HG03045 (cell line): ENCODE measurements at regions not wholly inside any gene's neighbourhood (a gene's known extent, or its start where the extent isn't known, plus 50 kb on each side); places are given as distances from the start of the nearest gene placed in this dataset.
"Not testable (repeated sequence)": the region's sequence is repeated elsewhere in the genome, so short reads cannot be mapped to it uniquely, and the experiment has no call there.

Experiments
- ATAC-seq: cut with Tn5 transposase; IDR thresholded peaks from one replicate; pipeline ENCODE4 v1.9.1; 2021; ENCODE audit warnings: mild to moderate bottlenecking, moderate library complexity; ENCODE audit not compliant: unreplicated experiment

- ATAC-seq, result no peak
Observed at GRCh38 chr4:128653527-128654444, 155.7 kb upstream of the JADE1 start.

- no peak for ATAC-seq
Observed at GRCh38 chr4:128649575-128650205, 159.8 kb upstream of the JADE1 start.

GRCh38 chr4:128649161-128649560, 160.3 kb upstream of the JADE1 start:
- ATAC-seq, result no peak

GRCh38 chr4:128648021-128648420, 161.5 kb upstream of the JADE1 start:
- no peak for ATAC-seq

GRCh38 chr4:128646893-128647292, 162.6 kb upstream of the JADE1 start:
- not testable (repeated sequence) for ATAC-seq

GRCh38 chr4:128644693-128645654, 164.5 kb upstream of the JADE1 start:
- not testable (repeated sequence) for ATAC-seq

GRCh38 chr4:128644107-128644506, 165.4 kb upstream of the JADE1 start:
- ATAC-seq, result not testable (repeated sequence)

- ATAC-seq, result not testable (repeated sequence)
Observed at GRCh38 chr4:128641566-128641965, 167.9 kb upstream of the JADE1 start.

- no peak for ATAC-seq
Observed at GRCh38 chr4:128639541-128640270, 169.8 kb upstream of the JADE1 start.

- ATAC-seq, result no peak
Observed at GRCh38 chr4:128636906-128637305, 172.6 kb upstream of the JADE1 start.

GRCh38 chr4:128635955-128636560, 173.4 kb upstream of the JADE1 start:
- ATAC-seq, result no peak

- no peak for ATAC-seq
Observed at GRCh38 chr4:128635141-128635954, 174.2 kb upstream of the JADE1 start.

GRCh38 chr4:128633067-128633466, 176.4 kb upstream of the JADE1 start:
- no peak for ATAC-seq

- no peak for ATAC-seq
Observed at GRCh38 chr4:128630871-128631270, 178.6 kb upstream of the JADE1 start.

GRCh38 chr4:128623508-128624215, 185.8 kb upstream of the JADE1 start:
- ATAC-seq, result no peak

- not testable (repeated sequence) for ATAC-seq
Observed at GRCh38 chr4:128620279-128620965, 189.1 kb upstream of the JADE1 start.

GRCh38 chr4:128615197-128615596, 194.3 kb upstream of the JADE1 start:
- no peak for ATAC-seq

GRCh38 chr4:128608006-128608405, 201.5 kb upstream of the JADE1 start:
- ATAC-seq, result no peak
